ENCODE measurements at regions not wholly inside any gene's neighbourhood (a gene's known extent, or its start where the extent isn't known, plus 50 kb on each side); places are given as distances from the start of the nearest gene placed in this dataset.

DNA sequence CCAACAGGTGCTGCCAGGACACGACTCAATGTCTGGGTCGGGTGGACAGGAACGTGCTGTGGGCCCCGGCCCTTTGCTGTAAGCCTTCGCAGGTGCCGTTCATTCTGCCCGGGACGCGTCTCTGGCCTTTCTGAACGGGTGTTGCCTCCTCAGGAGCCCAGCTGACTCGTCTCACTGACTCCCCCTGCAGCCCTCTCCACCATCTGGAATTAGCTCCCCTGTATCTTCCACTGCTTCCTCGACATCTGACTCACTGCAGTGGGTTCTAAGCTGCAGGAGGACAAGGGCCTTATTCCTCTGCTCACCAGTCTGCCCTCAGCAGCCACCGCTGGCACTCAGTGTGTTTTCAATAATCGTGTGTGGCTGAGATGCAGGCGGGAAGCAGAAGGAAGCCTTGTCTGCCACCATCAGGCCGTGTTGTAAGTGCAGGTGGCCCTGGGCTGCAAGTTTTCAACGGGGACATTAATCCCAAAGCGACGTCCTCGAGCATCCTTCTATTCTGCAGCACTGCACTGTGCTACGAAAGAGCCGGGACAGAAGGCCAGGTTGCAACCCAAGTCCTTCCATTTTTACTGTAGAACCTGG is 256.2 kb downstream of the FOXL1 start:
- Histone ChIP-seq H3K9me3 (ENCODE audit: low read depth) (no peaks in the 10 kb centered on the region), H3K27me3 (no peaks in the 10 kb centered on the region), H3K4me1 (ENCODE audit: low read depth) (peaks cover 17% of the 10 kb centered on the region), H3K27ac (peak overlapping the region; percentile 85), H3K4me3 (no peak overlapping the region), H3K36me3 (no peaks in the 10 kb centered on the region)
- peak; percentile 26 to 61 for DNase-seq (ENCODE audit: low read depth in 1 of 2, low spot score in 1 of 2)
- TF ChIP-seq, protein P1, sequence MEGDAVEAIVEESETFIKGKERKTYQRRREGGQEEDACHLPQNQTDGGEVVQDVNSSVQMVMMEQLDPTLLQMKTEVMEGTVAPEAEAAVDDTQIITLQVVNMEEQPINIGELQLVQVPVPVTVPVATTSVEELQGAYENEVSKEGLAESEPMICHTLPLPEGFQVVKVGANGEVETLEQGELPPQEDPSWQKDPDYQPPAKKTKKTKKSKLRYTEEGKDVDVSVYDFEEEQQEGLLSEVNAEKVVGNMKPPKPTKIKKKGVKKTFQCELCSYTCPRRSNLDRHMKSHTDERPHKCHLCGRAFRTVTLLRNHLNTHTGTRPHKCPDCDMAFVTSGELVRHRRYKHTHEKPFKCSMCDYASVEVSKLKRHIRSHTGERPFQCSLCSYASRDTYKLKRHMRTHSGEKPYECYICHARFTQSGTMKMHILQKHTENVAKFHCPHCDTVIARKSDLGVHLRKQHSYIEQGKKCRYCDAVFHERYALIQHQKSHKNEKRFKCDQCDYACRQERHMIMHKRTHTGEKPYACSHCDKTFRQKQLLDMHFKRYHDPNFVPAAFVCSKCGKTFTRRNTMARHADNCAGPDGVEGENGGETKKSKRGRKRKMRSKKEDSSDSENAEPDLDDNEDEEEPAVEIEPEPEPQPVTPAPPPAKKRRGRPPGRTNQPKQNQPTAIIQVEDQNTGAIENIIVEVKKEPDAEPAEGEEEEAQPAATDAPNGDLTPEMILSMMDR (IDR thresholded peaks at IDR 0.05; ENCODE audit: low read depth, low read length) = no peak

- DNase-seq (ENCODE audit: low read depth in 1 of 2, low spot score in 1 of 2) = no peak
- Histone ChIP-seq H3K27ac (no peak overlapping the region), H3K9me3 (ENCODE audit: low read depth) (no peaks in the 10 kb centered on the region), H3K4me3 (no peak overlapping the region), H3K27me3 (no peaks in the 10 kb centered on the region), H3K4me1 (ENCODE audit: low read depth) (peaks cover 17% of the 10 kb centered on the region), H3K36me3 (no peaks in the 10 kb centered on the region)
- TF ChIP-seq, protein P1 (IDR thresholded peaks at IDR 0.05; ENCODE audit: low read depth, low read length) = no peak
Observed at GRCh38 chr16:86835982-86836381, 257.6 kb downstream of the FOXL1 start.

GRCh38 chr16:86836503-86837129 is 258.3 kb downstream of the FOXL1 start:
- Histone ChIP-seq H3K27ac (no peak overlapping the region), H3K4me1 (ENCODE audit: low read depth) (peaks cover 17% of the 10 kb centered on the region), H3K36me3 (no peaks in the 10 kb centered on the region), H3K4me3 (no peak overlapping the region), H3K27me3 (no peaks in the 10 kb centered on the region), H3K9me3 (ENCODE audit: low read depth) (no peaks in the 10 kb centered on the region)
- TF ChIP-seq, protein P1 (IDR thresholded peaks at IDR 0.05; ENCODE audit: low read depth, low read length) = no peak
- DNase-seq (ENCODE audit: low read depth in 1 of 2, low spot score in 1 of 2) = peak in 1 of 2 donors; percentile 93

- no peaks in the 10 kb centered on the region for H3K27me3 ChIP-seq
- no peak for DNase-seq (ENCODE audit: low read depth in 1 of 2, low spot score in 1 of 2)
- no peak overlapping the region for H3K4me3 ChIP-seq
- TF ChIP-seq, protein P1 (IDR thresholded peaks at IDR 0.05; ENCODE audit: low read depth, low read length) = no peak
- no peak overlapping the region for H3K27ac ChIP-seq
- peaks cover 7% of the 10 kb centered on the region for H3K4me1 ChIP-seq (ENCODE audit: low read depth)
- H3K36me3 ChIP-seq = no peaks in the 10 kb centered on the region
- no peaks in the 10 kb centered on the region for H3K9me3 ChIP-seq (ENCODE audit: low read depth)
Observed at GRCh38 chr16:86843812-86844211, 265.5 kb downstream of the FOXL1 start.

- DNase-seq (ENCODE audit: low read depth in 1 of 2, low spot score in 1 of 2) = no peak
- Histone ChIP-seq H3K36me3 (no peaks in the 10 kb centered on the region), H3K9me3 (ENCODE audit: low read depth) (no peaks in the 10 kb centered on the region), H3K4me1 (ENCODE audit: low read depth) (peaks cover 14% of the 10 kb centered on the region), H3K27me3 (no peaks in the 10 kb centered on the region), H3K4me3 (no peak overlapping the region), H3K27ac (no peak overlapping the region)
- TF ChIP-seq, protein P1 (IDR thresholded peaks at IDR 0.05; ENCODE audit: low read depth, low read length) = no peak
Observed at GRCh38 chr16:86844695-86845094, 266.3 kb downstream of the FOXL1 start.

Measured in cardiac muscle cell (in vitro differentiated cells and primary cell).